ENCODE measurements at regions not wholly inside any gene's neighbourhood (a gene's known extent, or its start where the extent isn't known, plus 50 kb on each side); places are given as distances from the start of the nearest gene placed in this dataset.
"Not testable (repeated sequence)": the region's sequence is repeated elsewhere in the genome, so short reads cannot be mapped to it uniquely, and the experiment has no call there.

DNA sequence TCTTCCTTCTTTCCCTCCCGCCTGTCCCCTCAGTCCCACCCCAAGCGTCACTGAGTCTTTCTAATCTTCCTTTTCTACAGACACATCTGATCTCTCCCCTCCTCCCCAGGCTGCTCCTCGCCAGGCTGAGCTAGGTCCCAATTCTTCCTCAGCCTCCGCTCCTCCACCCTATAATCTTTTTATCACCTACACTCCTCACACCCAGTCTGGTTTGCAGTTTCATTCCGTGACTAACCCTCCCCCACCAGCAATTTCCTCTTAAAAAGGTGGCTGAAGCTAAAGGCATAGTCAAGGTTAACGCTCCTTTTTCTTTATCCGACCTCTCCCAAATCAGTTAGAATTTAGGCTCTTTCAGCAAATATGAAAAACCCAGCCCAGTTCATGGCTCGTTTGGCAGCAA lies 325.8 kb downstream of the PCDH20 start:
- intact Hi-C loops (cut with DNase I); ATAC-seq; DNase-seq: not testable (repeated sequence)

DNA sequence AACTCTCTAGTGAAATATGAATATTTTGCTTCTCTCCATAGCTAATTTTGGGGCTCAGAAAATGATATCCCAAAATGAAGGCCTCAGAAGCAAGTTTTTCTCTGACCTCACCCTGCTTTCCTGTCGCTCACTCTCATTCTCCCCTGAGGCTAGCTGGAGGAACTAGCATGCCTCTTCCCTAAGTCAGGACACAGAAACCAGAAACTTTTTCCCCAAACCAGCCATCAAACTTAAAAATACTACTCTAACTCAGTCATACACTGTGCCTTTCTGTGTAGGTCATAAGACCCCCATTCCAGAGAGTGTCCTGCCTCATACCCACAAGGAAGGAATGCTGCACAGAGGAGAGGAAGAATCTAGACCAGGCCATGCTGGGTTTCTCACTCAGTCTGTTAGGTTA lies 329.6 kb downstream of the PCDH20 start:
- no peak for DNase-seq
- no peak for ATAC-seq
- intact Hi-C loops (cut with DNase I) = no loop called here

DNA sequence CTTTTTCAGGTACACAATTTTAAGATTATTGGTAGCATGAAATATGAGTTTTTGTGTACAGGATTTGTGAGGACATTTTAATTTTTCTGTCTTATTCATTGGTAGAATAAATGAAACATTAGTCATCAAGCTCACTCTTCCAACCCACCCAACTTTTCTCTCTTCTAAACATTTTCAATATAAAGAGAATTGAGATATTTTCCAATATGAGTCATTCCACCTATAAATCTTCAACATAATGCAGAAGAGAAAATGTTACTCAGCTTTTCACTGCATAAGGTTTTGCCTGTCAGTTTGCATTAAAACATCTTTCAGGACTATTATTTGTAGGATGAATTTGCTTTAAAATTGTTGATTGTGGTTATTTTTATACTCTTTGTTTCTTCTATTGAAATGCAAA lies 330.7 kb downstream of the PCDH20 start:
- ATAC-seq = no peak
- intact Hi-C loops (cut with DNase I) = no loop called here
- no peak for DNase-seq

DNA sequence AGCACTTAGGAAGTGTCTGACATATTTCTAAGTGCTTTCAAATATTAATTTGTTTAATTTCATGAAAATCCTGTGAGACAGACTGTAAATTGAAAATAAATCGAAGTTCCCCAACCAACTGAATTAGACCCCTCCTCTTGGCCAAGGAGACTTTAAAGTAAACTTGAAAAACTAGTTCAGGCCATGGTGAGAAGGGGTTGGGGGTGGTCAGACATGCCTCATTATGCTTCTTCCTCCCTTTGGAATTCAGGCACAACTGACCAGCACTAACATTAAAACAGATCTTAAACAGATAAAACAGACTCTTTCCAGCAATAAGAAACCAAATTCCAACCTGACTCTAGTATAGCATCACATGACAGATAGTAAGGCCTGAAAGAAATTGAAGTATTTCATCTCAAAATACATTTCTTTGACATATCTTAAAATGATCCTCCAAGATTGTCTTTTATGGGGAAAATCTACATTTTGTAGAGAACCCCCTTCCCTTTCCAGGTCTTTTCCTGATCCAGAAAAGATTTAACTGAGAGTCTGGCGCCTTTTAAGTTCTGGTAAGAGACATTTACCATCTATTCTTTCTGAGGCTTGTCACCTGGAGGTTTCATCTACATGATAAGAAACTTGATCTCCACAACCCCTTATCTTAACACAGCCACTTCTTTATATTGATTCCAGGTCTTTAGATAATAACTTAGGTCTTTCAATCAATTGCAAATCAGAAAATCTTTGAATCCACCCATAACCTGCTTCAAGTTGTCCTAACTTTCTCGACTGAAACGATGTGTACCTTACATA lies 336.5 kb downstream of the PCDH20 start:
- DNase-seq = no peak
- no peak for ATAC-seq
- intact Hi-C loops (cut with DNase I) = no loop called here

DNA sequence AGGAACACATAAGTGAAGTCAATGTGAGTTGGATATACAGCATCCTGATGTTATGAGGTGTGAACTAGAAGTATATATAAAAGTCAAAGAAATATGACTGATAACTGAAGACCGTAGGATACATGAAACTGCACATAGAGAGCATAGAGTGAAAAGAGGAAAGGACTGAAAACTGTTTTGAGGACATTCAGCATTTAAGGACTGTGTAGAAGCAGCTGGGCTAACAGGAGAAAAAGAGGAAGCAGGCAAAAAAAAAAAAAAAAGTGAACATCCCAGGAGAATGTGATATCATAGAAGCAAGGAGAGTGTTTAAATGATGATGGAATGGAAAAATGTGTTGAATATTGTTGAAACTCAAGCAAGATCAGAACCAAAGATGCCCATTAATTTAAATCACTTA lies 363.5 kb downstream of the PCDH20 start:
- ATAC-seq (no peak), DNase-seq (no peak)
- intact Hi-C loops (cut with DNase I) = no loop called here

DNA sequence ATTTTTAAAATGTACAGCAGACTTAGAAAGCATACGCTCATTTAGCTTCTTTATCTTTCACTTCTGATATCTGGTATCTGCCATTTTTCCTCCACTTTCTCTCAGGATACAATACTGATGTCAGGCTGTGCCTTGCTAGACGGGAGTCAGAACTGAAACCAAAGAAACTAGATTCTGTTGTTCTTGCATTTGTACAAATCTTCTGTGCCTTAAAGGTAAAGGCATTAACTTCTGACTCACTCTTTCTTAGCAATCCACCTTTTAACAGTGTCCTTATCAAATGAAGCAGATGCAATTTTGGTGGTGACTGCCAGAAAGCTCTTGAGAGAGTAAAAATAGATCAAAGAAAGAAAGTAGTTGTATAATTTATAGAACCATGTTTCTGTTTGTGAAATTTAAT lies 370.4 kb downstream of the PCDH20 start:
- no peak for ATAC-seq
- intact Hi-C loops (cut with DNase I) = no loop called here
- no peak for DNase-seq

DNA sequence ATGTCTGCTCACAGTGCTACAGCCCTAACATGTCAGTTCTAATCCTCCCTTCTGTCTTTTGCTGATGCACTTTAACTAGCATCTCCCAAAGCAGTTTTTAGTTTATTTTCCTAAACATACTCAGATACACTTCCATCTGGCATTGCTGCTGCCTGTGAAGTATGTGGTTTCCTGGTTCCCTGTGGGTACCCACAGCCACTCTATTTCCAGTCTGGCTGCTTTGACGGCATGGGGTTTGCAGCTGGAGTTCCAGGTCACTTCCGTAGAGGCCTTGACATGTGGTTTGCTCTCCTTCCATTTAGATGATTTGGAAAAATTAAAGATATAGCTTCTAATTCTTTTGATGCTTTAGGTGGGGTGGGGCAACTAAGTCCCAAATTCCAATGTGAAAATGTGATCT lies 375.5 kb downstream of the PCDH20 start:
- ATAC-seq (no peak), DNase-seq (no peak)
- intact Hi-C loops (cut with DNase I) = no loop called here

DNA sequence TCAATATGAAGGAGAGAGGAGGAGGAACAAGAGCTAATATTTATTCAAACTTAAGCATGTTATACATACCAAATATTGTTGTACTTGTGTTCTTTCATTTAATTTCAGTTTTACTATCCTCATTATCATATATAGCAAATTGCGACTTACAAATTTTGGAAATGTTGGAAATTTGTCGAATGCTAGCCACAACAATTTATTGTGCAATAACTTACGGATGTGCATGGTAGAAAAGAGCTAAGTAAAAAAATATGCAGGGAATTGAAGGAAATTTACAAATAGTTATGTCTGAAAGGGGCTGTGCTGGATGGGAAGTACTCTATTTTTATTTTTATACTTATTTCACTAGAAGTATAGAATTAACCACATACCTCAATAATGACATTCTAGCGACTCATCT lies 376.3 kb downstream of the PCDH20 start:
- ATAC-seq = no peak
- no peak for DNase-seq
- intact Hi-C loops (cut with DNase I) = no loop called here

DNA sequence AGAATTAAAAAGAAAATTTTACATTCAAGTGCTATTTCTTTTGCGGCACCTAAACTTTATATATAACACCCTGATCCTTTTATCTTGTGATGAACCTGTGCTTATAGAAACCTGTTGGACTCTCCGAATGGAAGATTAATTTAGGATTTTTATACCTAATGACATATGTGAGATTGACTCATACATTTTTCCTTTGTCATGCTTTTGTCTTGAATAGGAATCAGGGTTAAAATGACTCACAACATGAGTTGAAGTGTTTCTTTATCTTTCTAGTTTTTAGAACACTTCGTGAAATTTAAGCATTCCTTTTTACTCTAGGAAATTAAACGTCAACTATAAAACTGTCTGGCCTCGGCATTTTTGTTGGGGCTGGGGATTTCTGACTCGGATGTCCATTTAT lies 378.9 kb downstream of the PCDH20 start:
- no peak for DNase-seq
- intact Hi-C loops (cut with DNase I) = no loop called here
- ATAC-seq = no peak

DNA sequence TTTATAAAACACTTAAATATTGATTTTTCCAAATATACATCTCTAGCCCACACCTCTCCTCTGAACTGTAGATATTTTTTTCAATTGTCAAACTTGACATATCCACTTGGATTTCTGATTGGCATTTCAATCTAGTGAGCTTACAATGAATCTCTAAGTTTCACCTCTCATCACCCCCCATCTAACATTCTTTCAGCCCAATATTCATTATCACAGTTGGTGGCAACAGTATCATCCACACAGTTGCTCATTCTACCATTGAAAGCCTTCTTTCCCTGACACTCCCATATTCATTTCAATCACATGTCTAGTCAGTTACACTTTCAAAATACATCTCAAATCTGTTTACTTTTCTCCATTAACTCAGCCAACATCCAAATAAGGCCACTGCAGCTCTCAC lies 385.2 kb downstream of the PCDH20 start:
- DNase-seq (no peak), ATAC-seq (no peak)
- intact Hi-C loops (cut with DNase I) = no loop called here

DNA sequence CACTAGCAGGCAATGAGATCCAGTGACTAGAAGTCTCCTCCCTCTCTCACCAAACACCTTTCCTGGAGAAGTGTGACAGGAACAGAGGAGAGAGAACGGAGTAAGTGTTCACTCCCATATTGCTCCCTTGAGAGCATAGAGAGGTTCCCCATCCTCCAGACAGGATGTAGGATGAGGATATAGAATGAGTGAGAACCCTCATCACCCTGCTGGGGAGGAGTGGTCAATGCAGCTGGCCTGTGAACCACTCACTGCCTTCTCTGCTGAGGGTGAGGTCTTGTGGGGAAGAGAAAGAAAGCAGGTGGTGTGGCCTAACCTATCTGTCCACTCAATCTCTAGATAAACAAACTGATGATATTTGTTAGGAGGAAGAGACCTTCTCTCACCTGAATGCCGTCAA lies 386.6 kb downstream of the PCDH20 start:
- ATAC-seq (no peak), DNase-seq (no peak)
- intact Hi-C loops (cut with DNase I) = no loop called here

DNA sequence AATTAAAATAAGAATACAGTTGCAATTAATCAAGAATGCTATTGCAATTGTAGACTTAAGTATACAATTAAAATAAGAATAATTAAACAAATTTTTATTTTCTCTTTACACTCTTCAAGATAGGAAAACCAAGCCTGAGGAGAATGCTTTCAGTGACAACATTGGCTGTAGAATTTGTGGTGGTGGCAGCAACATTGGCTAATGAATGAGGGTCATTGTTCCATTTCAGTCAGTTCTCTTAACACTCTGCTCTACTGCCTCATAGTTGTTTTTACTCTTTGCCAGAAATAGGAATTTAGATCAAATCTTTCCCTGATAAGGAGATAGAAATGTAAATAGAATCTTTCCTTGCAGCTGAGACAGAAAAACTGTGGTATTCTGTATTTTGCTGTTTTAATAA lies 391.6 kb downstream of the PCDH20 start:
- no peak for DNase-seq
- intact Hi-C loops (cut with DNase I) = no loop called here
- ATAC-seq = no peak

DNA sequence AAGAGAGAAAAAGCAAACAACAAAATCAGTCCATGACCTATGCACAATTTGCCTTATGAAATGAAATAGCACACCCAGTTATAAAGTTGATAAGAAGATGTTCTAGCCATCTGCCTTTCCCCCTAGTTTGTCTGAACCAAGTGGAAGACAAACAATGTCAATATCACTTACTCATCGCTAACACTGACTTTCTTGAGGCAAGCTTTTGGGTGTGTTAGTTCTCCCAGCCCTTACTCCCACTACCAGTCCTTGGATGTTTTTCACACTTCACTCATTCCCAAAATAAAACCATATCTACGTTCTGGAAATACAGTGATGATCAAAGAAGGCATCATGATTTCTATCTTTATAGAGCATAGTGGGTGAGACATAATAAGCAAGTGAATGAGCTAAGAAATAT lies 393.8 kb downstream of the PCDH20 start:
- ATAC-seq (peak in 1 of 2 donors; percentile 68), DNase-seq (no peak)

DNA sequence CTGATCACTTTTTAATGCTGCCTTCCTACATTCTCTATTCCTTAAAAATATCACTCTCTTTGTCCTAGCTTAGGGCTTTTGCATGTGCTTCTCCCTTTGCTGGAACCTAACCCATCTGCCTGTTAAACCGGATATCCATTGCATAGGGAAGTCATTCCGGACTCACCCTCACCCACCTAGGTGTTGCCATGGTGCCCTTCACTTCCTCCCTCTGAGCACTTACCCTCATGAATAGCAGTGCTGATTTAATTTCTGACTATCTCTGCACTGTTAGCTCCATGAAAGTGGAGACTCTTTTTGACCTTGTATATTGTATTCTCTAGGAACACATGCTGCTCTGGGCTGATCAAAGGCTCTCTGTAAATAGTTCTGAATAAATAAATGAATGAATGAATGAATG lies 401.9 kb downstream of the PCDH20 start:
- DNase-seq (no peak), ATAC-seq (no peak)
- intact Hi-C loops (cut with DNase I) = no loop called here

More for the DNA sequence above, 393.8 kb downstream of the PCDH20 start:
- intact Hi-C loops (cut with DNase I) = no loop called here

DNA sequence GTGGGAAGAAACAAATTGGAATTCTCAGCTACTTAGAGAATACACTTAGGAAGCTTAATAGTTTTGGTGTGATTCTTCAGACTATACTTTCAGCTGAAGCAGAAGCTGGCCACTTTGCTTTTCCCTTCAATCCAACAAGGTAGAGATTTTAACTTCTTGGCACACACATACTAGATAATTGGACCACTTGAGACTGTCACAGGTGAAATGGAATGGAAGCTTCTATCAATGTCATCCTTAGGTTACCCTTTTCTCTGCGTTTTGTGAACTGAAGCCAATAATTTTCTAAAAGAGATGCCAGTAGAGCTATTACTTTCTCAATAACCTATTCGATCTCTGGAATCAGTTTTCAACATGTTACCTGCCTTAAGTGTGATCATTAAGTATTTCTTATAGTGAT lies 405.3 kb downstream of the PCDH20 start:
- DNase-seq (no peak), ATAC-seq (no peak)
- intact Hi-C loops (cut with DNase I) = no loop called here

DNA sequence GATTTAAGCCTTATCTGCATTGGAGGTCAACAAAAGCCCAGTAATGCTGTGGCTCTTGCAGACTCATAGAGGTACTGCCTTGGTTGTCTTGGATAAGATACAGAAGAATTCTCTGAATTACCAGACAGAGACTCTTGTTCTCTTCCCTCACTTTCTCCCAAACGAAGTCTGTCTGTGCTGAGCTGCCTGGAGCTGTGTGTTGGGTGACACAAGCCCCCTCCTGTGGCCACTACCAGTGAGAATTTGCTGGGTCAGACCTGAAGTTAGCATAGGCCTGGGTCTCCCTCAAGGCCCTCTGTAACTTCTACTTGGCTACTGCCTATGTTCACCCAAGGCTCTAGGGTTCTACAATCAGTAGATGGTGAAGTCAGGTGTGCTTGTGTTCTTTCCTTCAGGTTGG lies 413.0 kb downstream of the PCDH20 start:
- intact Hi-C loops (cut with DNase I) = no loop called here
- ATAC-seq = no peak

DNA sequence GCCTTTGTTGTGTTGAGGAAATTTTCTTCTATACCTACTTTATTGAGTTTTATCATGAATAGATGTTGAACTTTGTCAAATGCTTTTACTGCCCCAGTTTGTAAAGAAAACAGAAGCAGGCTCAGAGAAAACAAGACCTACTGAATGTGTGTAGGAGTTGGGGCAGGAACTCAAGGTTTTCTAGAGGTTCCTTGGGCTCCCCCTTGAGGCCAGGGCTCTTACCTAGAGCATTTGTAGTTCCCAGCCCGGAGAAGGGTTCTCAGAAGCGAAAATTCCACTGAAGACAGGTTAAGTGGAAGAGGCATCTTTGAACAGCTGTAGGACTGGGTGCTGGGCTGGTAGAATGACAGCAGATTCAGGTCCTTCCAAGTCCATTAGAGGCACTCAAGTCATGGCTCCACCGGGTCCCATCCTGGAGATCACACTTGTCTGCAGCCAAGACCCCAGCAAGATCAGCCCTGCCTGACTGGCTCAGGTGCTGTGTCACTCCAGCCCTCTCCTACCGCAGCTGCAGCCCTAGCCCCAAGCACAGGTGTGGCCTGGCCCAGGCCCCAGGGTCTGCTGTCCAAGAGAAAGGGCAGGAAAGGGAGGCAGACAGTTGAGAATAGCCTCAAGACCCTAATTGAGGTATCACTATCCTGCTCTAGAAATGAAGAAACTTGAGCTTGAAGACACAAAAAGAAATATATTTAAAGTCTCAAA lies 425.5 kb downstream of the PCDH20 start:
- intact Hi-C loops (cut with DNase I) = no loop called here
- peak; percentile 17 for DNase-seq
- ATAC-seq = no peak

More for the DNA sequence above, 413.0 kb downstream of the PCDH20 start:
- no peak for DNase-seq

DNA sequence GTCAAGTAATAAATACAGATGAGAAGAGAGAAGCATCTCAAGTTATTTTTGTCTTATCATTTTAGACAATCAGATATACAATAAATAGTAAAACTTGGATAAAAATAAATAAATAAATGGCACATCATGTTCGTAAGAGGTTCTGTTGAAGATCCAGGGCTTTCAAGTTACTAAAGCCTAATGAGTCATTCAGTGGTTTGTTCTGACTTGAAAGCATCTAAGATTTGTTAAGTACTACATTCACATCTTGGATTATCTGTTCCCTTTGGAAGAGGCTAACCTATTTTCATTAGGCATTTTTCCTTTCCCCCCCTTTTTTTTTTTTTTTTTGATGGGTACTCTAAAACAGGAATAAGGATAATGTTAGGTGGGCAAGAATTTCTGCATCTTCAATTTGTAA lies 429.3 kb downstream of the PCDH20 start:
- DNase-seq (no peak), ATAC-seq (no peak)
- intact Hi-C loops (cut with DNase I) = no loop called here

DNA sequence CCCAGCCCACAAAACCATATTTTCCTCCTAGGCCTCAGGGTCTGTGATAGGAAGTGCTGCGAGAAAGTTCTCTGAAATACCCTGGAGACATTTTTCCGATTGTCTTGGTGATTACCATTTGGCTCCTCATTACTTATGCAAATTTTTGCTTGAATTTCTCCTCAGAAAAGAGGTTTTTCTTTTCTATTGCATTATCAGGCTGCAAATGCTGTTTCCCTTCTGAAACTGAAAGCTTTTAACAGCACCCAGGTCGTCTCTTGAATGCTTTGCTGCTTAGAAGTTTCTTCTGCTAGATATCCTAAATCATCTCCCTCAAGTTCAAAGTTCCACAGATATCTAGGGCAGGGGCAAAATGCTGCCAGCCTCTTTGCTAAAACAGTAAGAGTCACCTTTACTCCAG lies 434.2 kb downstream of the PCDH20 start:
- ATAC-seq (no peak), DNase-seq (no peak)
- intact Hi-C loops (cut with DNase I) = no loop called here

DNA sequence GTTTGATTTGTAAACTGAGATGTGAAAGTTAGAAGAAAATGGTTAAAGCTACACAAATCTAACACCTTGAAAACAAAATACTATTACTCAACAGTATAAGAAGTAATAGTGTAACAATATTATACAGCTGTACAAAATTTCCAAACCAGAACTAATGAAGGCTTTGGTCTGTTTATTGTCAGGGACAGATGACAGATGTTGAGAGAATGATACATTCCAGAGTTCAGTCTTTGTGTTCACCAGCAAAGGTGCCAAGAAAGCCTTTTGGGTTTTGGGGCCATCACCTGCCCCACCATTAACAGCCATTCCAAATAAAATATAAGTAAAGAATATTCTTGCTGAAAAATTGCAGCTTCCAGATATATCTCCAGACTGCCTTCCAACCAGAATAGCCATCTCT lies 439.3 kb downstream of the PCDH20 start:
- ATAC-seq (no peak), DNase-seq (no peak)
- intact Hi-C loops (cut with DNase I) = loop anchor here in 1 of 2 donors (10.0 kb wide), 1 partner anchor 438 kb away; the partner anchor contains the start of gene PCDH20

DNA sequence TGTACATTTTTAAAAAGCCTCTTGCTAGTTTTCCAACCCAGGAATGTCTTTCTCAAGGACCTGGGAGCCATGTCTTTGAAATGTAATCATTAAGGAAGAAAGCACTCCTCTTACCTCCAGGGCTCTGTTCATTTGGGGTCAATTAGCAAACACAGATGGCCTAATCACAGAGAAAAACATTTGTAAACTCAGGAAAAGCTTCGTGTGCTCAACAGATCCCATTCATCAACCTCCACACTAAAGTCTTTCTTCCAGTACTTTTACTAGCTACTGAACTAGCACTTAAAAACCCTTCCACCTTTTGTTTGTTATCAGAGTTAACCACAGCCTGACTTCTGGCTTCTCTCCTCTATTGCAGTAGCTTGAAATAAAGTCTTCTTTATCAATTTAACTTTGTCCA lies 441.4 kb downstream of the PCDH20 start:
- no peak for ATAC-seq
- intact Hi-C loops (cut with DNase I) = loop anchor here in 1 of 2 donors (10.0 kb wide), 1 partner anchor 441 kb away; the partner anchor contains the start of gene PCDH20
- DNase-seq = no peak
